Thyroid gland (tissue), 4 donors: ENCODE measurements at regions not wholly inside any gene's neighbourhood (a gene's known extent, or its start where the extent isn't known, plus 50 kb on each side); places are given as distances from the start of the nearest gene placed in this dataset.

Source experiments
- DNase-seq, 2 donors: peaks; one replicate each; pipeline ENCODE4 v3.0.0-alpha.2; 2019
- H3K27ac ChIP-seq, 3 donors: fragments of 200-600 bp; sonication (generic); 1 replicate in 2 of 3; 2 replicates in 1 of 3; pipeline ENCODE4 v1.5.1; 2016 to 2019; ENCODE audit warnings: mild to moderate bottlenecking in 1 of 3, moderate library complexity in 1 of 3
- H3K27me3 ChIP-seq: fragments of 200-600 bp; sonication (generic); one replicate; pipeline ENCODE4 v1.5.1; 2019
- H3K36me3 ChIP-seq, 2 donors: fragments of 200-600 bp; sonication (generic); one replicate each; pipeline ENCODE4 v1.5.1; 2016 to 2019
- H3K4me1 ChIP-seq, 2 donors: fragments of 200-600 bp; sonication (generic); one replicate each; pipeline ENCODE4 v1.5.1; 2017 to 2019
- H3K4me3 ChIP-seq, 3 donors: fragments of 200-600 bp; sonication (generic); replicated peaks in 1 of 3; 1 replicate in 2 of 3; 2 replicates in 1 of 3; pipeline ENCODE4 v1.5.1; 2016; ENCODE audit warnings: mild to moderate bottlenecking in 1 of 3
- H3K9me3 ChIP-seq: fragments of 200-600 bp; sonication (generic); one replicate; pipeline ENCODE4 v1.5.1; 2017
- CTCF ChIP-seq, 6 experiments: fragments of 200-600 bp in 3 of 6; fragments of 450-650 bp in 3 of 6; sonication (generic) in 3 of 6; IDR thresholded peaks; one replicate each; pipeline ENCODE4 v1.5.1; 2016 to 2019; ENCODE audit warnings: antibody characterized with exemption in 6 of 6, mild to moderate bottlenecking in 2 of 6, inconsistent platforms in 1 of 6, moderate library complexity in 1 of 6
- POLR2A ChIP-seq, 2 donors: fragments of 450-650 bp; IDR thresholded peaks; one replicate each; pipeline ENCODE4 v1.6.1; 2017; ENCODE audit warnings: antibody characterized with exemption in 2 of 2, mild to moderate bottlenecking in 2 of 2, moderate library complexity in 1 of 2
- WGBS, 2 donors: methylation state at CpG; one replicate each; pipeline ENCODE4 v1.1.5; 2017; 5-methylcytosine and 5-hydroxymethylcytosine counted together
- intact Hi-C: fragments of 100-400 bp; cut with DNase I; formaldehyde crosslinking; loops from one replicate; pipeline ENCODE4 v1.15.1; 2023

DNA sequence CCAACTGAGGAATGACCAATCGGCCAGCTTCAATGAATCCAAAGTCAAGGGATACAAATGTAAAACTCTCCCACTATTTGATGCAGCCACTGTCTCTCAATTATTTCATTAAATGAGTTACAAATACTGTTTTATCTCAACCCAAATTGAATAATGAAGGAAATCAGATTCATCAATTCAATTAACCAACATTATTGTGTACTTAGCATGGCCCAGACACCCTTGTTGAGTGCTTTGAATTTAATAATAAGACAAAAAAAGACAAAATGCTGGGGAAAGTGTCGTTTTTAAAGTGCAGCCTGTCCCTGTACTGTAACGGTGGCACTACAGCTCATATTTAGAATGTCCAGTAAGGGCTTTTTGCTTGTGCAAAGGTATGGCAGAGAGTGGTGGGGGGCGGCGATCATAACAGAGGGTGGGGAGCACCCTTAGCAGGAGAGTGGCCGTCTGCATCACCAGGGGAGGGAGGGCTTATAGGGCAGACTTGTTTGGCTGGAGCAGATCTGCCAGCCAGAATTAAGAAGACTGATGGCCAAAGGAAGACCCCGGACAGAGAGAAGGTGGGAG, 123.8 kb upstream of the GALNT2 start:
- 86 to 88% methylated on average over 7 of the region's 7 CpGs for WGBS, 2 donors
- H3K9me3 ChIP-seq, result no peaks in the 10 kb centered on the region
- no peak overlapping the region for H3K27ac ChIP-seq
- TF ChIP-seq CTCF (IDR thresholded peaks at IDR 0.05) (no peak), POLR2A (IDR thresholded peaks at IDR 0.05) (no peak)
- no peaks in the 10 kb centered on the region for H3K27me3 ChIP-seq
- H3K4me3 ChIP-seq, result no peak overlapping the region
- no peak for DNase-seq
- intact Hi-C loops, result no loop called here
- no peaks in the 10 kb centered on the region for H3K4me1 ChIP-seq
- H3K36me3 ChIP-seq, result no peaks in the 10 kb centered on the region

GRCh38 chr1:229943988-229944743, 122.9 kb upstream of the GALNT2 start:
- no peaks in the 10 kb centered on the region for H3K27me3 ChIP-seq
- no peak for TF ChIP-seq POLR2A (IDR thresholded peaks at IDR 0.05)
- TF ChIP-seq CTCF (IDR thresholded peaks at IDR 0.05), result no peak
- H3K9me3 ChIP-seq, result no peaks in the 10 kb centered on the region
- no peaks in the 10 kb centered on the region for H3K36me3 ChIP-seq
- no peak overlapping the region for H3K4me3 ChIP-seq
- intact Hi-C loops, result no loop called here
- WGBS, 2 donors, result 91 to 93% methylated on average over 23 to 26 of the region's 29 CpGs
- no peaks in the 10 kb centered on the region for H3K4me1 ChIP-seq
- H3K27ac ChIP-seq, result no peak overlapping the region
- no peak for DNase-seq

- DNase-seq, result no peak
- WGBS, 2 donors, result 99 to 100% methylated on average over 4 of the region's 4 CpGs
- H3K27me3 ChIP-seq, result no peaks in the 10 kb centered on the region
- no peak overlapping the region for H3K4me3 ChIP-seq
- H3K27ac ChIP-seq, result no peak overlapping the region
- no peaks in the 10 kb centered on the region for H3K4me1 ChIP-seq
- intact Hi-C loops, result no loop called here
- no peaks in the 10 kb centered on the region for H3K36me3 ChIP-seq
- no peaks in the 10 kb centered on the region for H3K9me3 ChIP-seq
- TF ChIP-seq CTCF (IDR thresholded peaks at IDR 0.05) (no peak), POLR2A (IDR thresholded peaks at IDR 0.05) (no peak)
These were observed 121.2 kb upstream of the GALNT2 start for GRCh38 chr1:229945795-229946194.

- no peak overlapping the region for H3K27ac ChIP-seq
- no peaks in the 10 kb centered on the region for H3K27me3 ChIP-seq
- H3K4me3 ChIP-seq, result no peak overlapping the region
- 65 to 71% methylated on average over 3 of the region's 3 CpGs for WGBS, 2 donors
- intact Hi-C loops, result no loop called here
- no peak for DNase-seq
- no peak for TF ChIP-seq CTCF (IDR thresholded peaks at IDR 0.05)
- no peaks in the 10 kb centered on the region for H3K9me3 ChIP-seq
- no peaks in the 10 kb centered on the region for H3K4me1 ChIP-seq
- no peaks in the 10 kb centered on the region for H3K36me3 ChIP-seq
These were observed 119.1 kb upstream of the GALNT2 start for GRCh38 chr1:229947968-229948367.

GRCh38 chr1:229948438-229948837, 118.6 kb upstream of the GALNT2 start:
- WGBS, 2 donors, result 66 to 76% methylated on average over 6 to 9 of the region's 9 CpGs
- no peaks in the 10 kb centered on the region for H3K36me3 ChIP-seq
- no peaks in the 10 kb centered on the region for H3K27me3 ChIP-seq
- H3K9me3 ChIP-seq, result no peaks in the 10 kb centered on the region
- intact Hi-C loops, result no loop called here
- H3K27ac ChIP-seq, result no peak overlapping the region
- TF ChIP-seq POLR2A (IDR thresholded peaks at IDR 0.05), result no peak
- no peak for TF ChIP-seq CTCF (IDR thresholded peaks at IDR 0.05)
- H3K4me1 ChIP-seq, result no peaks in the 10 kb centered on the region
- no peak for DNase-seq
- H3K4me3 ChIP-seq, result no peak overlapping the region
